NCI-H2227 (cell line): ENCODE measurements at regions not wholly inside any gene's neighbourhood (a gene's known extent, or its start where the extent isn't known, plus 50 kb on each side); places are given as distances from the start of the nearest gene placed in this dataset.
"Not testable (repeated sequence)": the region's sequence is repeated elsewhere in the genome, so short reads cannot be mapped to it uniquely, and the experiment has no call there.

Experiments
- DNase-seq: peaks from one replicate; lab custom pipeline; 2025; ENCODE audit not compliant: unreplicated experiment; lab: John Stamatoyannopoulos, UW

DNA sequence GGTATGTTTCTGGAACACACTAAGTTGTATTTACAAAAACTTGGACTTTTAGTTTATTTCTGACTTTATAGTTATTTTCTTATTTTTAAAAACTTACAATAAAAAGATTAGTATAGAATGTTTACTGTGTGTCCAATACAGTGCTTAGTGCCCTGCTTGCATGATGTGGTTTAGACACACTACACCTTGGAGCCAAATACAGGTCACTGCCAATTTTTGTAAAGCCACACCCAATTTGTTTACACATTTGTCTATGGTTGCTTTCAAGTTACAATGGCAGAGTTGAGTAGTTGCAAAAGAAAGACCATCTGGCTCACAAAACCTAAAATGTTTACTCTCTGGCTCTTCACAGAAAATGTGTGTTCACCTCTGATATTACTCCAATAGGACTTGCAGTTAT is 807.1 kb downstream of the KCNJ2 start:
- no peak for DNase-seq

DNA sequence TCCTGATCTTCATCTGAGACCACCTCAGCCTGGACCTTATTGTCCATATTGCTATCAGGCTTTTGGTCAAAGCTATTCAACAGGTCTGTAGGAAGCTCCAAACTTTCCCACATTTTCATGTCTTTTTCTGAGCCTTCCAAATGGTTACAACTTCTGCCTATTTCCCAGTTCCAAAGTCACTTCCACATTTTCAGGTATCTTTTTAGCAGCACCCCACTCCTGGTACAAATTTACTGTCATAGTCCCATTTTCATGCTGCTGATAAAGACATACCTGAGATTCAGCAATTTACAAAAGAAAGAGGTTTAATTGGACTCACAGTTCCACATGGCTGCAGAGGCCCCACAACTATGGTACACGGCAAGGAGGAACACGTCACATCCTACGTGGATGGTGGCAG is 815.5 kb downstream of the KCNJ2 start:
- DNase-seq = no peak

DNA sequence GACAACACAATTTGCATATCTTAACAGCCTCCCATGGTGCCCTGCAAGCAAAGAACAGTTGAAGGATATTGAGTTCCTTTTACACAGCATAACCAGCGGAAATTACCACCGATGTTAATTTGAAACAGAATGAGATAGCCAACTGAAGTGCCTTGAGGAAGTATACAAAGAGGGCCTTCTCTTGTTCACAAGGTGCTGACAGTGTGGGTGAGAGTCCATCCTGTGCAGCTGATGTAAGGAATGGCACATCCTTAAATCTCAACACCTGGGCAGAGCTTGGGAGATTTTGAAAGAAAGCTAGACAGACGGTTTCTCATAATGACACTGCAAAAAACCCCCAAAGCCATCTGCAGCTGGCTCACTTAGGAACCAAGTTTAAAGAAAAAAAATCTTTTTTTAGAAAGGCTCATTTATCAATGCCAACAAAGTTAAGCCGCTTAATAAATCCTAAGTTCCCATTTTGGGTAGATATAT is 818.6 kb downstream of the KCNJ2 start:
- DNase-seq = no peak

DNA sequence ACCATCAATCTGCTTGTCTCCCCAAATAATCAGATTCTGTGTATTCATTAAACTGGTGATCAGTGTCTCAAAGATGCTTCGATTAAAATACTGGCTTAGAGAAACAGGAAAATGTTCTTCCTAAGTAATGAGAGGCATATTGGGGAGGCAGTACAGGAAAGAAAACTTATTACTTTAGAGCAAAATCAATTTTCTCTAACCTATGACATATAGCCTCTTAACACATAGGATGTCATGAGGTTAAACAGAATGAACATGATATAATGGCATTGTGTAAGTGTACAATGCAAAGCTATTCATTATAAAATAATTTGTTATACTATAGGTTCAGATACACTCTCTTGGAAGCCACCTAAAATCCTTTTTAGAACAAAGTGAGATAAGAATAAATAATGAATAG is 819.3 kb downstream of the KCNJ2 start:
- no peak for DNase-seq

DNA sequence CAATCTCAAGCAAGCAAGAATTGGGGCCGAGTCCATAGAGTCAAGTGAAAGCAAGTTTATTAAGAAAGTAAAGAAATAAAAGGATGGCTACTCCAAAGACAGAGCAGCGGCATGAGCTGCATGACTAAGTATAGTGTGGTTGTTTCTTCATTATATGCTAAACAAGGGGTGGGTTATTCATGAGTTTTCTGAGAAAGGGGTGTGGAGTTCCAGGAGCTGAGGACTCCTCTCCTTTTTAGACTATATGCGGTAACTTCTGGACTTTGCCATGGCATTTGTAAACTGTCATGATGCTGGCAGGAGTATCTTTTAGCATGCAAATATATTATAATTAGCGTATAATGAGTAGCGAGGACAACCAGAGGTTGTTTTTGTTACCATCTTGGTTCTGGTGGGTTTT is 819.9 kb downstream of the KCNJ2 start:
- no peak for DNase-seq

DNA sequence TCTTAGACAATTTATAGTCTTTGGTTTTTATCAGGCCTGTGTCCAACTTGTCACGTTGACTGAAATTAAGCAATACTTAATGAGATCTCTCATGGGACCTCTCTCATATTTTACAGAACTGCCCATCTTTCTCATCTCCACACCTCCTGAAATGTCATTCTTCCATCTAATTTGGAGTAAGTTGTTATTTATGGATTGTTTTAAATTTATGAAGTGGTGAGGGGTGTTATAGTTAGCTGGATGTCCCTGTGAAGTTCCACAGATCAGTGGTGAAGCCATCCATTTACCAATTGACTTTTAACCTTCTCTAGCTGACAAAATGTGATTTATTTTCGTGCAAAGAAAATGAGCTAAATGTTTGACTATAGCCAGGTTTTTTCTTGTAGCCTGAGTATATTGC is 824.9 kb downstream of the KCNJ2 start:
- no peak for DNase-seq

DNA sequence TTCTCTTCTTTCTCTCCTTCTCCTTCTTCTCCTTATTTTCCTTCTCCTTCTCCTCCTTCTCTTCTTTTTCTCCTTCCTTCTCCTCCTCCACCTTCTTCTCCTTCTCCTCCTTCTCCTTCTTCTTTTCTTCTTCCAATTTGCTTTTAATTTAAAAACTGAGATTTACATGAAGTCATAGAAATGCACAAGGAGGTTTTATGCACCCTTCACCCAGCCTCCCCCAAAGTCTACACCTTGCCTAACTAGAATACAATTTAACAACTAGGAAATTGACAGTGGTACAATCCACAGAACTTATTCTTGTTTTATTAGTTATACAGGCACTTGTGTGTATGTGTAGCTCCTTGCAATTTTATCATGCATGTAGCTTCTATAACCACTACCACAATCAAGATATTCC is 826.7 kb downstream of the KCNJ2 start:
- no peak for DNase-seq

DNA sequence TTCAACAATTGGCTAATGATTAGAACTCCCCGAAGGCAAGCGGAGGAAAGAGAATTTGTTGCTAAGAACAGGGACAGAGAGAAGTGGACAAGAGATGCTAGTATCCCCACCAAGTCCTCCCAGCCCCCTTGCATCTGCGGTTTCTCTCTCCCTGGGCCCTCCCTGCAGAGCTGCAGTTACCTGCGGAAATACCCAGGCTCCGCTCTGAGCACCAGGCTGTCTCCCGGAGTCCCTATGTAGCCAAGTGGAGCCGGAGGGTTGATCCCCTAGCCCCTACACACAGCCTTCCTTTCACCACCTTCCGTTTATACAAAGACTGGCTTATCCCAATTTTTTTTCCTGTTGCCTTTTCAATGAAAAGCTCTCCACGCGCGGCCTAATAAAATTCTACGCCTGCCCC is 834.4 kb downstream of the KCNJ2 start:
- no peak for DNase-seq

DNA sequence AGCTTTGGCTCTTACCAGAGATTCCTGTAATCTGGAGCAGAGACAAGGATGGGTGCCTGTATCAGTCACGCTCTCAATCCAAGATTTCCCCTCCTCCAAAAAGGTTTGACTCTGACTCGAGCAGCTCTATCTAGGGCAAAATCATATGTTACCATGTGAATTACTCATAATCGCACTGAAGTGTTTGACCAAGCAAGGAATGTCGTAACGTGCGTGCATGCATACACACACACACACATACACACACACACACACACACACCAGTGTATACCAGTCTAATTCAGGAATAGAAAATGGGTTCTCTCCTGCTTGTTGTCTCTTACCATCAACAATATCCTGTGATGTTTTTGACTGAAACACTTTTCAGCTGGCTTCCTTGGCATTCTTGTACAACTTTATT is 835.1 kb downstream of the KCNJ2 start:
- no peak for DNase-seq

DNA sequence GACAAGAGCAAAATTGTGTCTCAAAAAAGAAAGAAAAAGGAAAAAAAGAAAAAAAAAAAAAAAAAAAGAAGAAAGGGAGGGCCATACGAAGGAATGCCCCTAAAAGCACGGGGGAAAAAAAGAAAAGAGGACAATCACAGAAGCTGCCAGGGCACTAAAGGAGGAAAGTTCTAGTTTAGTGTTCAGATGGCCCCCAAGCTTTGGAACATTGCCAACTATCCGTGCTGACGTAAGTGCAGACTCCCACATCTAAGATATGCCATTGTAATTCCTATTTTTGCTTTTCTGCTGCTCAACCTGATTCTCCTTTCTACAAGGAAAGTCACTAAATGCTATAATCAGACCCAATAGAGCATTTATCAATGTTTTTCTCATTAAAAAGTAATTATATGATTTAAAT is 842.1 kb downstream of the KCNJ2 start:
- no peak for DNase-seq

DNA sequence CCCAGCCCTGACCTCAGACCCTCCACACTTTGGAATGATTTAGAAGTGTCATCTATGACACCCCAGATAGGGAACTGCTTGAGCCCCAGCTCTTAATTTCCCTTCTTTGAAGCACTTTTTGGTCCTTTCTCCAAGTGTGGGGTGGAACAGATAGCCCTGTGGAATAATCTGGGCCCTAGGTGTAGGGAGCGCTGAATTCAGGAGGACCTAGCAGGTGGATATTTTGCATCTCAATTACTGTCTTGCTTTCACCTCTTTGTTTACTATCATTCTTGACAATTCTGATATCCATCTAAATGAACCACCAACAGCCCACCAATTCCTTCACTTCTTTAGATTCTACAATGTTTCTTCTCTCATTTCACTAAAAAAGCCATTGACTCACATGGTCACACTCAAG is 850.4 kb downstream of the KCNJ2 start:
- no peak for DNase-seq

DNA sequence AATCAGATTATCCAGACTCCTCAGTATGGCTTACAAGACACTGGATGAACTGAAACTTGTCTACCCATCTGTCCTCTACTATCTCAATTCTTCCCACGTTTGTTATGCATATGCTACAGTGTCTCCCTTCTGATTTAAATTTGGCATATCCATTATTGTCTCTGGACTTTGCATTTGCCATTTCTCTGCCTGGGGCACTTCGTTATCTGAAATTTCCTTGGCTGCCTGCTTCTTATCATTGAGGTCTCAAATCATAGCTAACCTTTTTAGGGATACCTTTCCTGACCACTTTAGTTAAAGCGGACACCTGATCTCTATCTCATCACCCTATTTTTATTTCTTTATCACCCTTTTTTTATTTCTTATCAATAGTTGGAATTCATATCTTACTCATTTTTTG is 853.4 kb downstream of the KCNJ2 start:
- no peak for DNase-seq

DNA sequence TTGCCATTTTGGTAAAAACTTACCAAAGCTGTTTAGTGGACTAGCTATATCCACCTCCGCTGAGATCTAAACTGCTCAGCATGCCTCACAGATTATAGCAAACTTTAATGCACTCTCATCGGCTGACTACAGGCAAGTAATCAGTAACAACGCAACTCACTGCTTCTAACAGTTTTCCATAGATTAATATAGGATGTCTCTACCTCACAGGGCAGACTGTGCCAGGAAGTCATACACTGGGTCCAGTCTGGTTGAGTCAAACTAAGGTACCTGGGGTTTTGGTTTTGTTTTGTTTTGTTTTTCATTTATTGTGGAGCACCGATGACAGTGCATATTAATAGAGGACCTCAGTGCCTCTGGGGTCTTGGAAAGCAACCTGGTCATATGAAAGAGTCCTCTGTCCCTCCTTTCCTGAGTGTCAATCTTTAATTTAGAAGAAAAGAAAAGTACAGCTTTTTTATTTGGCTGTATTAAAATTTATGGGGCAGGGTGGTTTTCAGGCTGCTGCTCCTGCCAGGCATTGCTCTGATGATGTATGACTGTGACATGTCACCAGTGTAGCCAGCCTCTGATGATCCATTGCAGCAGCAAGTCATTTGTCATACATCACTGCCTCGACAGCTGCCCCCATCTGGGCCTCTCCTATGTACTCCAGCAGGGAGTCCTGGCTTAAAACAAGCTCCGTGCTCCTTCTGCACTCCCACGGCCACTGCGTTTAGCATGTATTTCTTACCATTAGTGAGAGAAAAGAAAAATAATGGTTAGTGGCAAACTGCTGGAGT is 854.1 kb downstream of the KCNJ2 start:
- peak; percentile 39 for DNase-seq

DNA sequence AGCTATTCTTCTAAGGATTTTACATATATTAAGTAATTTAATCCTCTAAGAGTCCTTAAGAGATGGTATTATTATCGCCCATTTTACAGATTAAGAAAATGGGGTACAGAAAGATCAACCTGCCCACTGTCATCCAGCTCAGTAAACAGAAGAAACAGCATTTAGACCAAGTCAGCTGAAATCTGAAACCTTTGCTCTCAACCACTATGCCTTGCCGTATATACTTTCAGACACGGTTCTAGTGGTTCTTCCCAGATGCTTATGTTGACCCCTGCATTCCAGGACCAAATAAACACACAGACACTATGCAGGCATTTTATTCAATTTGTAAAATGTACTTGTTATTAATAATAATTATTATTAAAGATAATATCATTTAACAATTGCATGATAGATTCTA is 854.8 kb downstream of the KCNJ2 start:
- no peak for DNase-seq

DNA sequence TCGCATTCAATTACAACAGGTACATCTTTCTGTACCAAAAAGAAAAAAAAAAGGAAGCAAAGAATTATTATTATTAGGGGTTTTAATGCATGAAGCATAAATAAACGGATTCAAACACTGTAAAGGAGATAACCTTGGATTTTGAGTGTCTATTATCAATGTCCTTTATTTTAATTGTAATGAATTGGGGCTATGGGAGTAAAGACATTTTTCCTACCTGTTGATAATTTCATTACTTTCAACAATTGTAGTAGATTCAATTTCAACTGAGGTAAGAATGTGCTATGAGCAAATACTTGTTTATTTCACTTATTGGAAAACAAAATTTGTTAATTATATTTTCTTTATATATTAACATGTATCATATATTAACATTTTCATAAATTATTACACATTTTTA is 855.6 kb downstream of the KCNJ2 start:
- DNase-seq = no peak

DNA sequence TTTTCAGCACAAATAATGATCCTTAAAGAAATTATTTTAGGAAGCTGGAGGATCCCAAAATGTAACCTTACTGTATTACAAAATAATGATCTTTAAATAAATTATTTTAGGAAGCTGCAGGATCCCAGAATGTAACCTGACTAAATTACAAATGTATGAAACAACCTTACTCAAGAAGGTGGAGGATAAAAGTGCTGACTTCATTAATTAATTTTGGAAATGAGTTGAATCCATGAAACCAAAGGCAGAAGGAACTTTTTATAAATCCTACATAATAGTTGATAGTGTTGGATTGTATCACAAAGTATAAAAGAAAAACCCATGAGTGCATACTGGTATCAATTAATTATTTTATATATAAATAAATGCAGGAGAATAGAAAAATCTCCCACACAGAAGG is 859.9 kb downstream of the KCNJ2 start:
- DNase-seq = no peak

DNA sequence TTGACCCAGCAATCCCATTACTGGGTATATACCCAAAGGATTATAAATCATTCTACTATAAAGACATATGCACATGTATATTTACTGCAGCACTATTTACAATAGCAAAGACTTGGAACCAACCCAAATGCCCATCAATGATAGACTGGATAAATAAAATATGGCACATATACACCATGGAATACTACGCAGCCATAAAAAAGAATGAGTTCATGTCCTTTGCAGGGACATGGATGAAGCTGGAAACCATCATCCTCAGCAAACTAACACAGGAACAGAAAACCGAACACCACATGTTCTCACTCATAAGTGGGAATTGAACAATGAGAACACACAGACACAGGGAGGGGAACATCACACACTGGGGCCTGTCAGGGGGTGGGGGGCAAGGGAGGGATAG is 862.0 kb downstream of the KCNJ2 start:
- DNase-seq = not testable (repeated sequence)

DNA sequence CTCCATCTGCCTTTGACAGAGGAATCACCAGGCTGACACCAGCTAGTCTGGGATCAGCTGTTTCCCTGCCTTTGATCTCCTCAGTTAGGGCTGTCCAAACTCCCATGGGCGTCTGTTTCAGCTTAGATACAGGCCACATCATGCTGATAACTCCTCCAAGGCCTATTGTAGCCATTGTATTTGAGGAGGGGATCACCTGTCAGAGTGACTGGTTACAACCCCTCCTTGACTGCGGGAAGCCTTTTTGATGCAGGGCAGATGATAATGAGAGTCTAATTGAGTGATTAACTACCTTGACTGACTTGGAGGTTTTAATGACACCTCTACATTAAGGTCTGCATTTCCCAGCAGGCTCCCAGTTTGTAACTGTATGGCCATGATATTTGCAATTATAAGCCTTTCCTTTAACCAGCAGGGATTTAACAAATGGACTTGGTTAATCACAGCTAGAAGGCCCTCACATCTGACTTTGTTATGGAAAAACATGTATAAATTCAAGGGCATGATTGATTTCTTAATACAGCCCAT is 863.5 kb downstream of the KCNJ2 start:
- peak; percentile 89 for DNase-seq

DNA sequence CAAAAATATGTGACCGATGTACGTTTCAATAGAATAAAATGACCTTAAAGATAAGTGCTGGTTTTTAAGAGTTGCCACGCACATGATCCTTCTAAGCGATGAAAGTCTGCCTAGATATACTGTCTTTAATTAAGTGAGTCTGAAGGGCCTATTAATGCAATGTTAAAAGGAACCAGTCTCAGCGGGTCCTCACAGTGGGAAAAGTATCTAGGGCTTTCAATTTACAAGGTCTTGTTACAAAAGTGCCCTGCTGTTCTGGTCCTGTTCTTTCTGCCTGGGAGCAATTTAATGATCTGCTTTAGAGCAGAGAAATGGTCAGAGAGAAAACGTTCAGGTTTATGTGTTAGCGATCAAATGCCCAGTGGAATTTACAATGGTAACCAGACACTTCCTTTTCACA is 864.0 kb downstream of the KCNJ2 start:
- peak; percentile 89 for DNase-seq

DNA sequence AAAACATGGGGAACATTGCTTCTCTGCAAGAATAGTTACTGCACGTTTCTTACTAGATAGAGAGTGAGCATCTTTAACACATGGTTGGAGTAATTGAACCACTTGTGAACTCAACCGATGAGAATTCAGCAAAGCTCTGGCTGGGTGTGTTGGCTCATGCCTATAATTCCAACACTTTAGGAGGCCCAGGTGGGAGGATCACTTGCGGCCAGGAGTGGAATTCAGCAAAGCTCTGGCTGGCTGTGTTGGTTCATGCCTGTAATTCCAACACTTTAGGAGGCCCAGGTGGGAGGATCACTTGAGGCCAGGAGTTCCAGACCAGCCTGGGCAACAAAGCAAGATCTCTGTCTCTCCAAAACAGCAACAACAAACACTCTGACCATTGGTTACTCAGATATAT is 865.9 kb downstream of the KCNJ2 start:
- DNase-seq = no peak

DNA sequence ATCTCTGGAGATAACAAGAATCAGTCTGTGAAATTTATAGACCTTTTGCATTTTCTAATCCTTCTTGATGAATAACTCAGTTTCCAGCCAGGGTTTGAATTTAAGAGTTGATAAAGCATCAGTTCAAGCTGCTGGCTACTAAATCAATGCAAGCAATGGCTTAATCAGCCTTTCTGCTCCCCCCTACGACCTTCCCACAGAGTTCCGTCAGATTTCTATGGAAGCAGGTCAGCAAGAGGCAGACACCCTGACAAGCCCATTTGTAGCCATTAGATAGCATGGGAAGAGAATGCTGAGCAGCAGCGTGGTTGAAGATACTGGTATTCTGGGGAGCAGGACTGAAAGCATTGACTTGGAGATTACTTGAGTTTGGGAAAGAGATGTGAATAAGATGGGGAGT is 868.1 kb downstream of the KCNJ2 start:
- no peak for DNase-seq

DNA sequence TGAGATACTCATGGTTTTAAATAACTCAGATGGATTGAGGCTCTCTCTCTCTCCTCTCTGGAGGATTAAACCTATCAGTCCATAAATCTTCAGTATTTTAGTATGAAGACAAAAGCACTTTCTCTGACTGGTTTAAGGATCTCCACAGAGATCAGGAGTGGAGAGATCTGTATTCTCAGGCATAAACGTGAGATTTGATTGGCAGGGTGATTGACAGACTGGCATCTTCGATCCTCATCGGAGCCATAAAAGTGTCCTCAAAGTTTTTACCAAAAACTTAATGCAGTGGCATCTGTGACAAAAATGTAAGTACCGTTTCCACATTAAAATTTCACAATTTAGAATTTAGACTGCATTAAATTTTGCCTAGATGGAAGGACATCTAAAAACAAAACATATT is 870.1 kb downstream of the KCNJ2 start:
- no peak for DNase-seq

DNA sequence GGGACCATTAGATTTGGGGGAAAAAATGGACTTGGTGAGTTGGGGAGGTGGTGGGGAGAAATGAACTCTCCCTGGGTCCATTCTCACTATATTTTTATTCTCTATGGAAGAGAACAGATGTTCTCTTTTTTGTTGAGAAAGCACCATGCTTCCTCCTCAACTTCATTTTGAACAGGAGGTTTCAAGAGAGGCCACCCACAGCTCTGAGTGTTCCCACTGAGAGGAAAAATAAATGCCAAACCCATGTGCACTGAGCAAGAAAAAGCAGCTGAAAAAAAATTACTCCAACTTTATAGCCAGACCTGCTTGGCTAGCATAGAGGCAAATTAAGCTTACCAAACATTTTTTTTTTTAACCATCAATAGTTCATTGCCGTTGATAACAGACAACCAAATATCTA is 883.6 kb downstream of the KCNJ2 start:
- DNase-seq = no peak
